GM21526 (cell line): ENCODE measurements at regions not wholly inside any gene's neighbourhood (a gene's known extent, or its start where the extent isn't known, plus 50 kb on each side); places are given as distances from the start of the nearest gene placed in this dataset.
"Not testable (repeated sequence)": the region's sequence is repeated elsewhere in the genome, so short reads cannot be mapped to it uniquely, and the experiment has no call there.

Experiments
- ATAC-seq: cut with Tn5 transposase; IDR thresholded peaks from one replicate; pipeline ENCODE4 v1.9.1; 2021; ENCODE audit warnings: moderate library complexity; ENCODE audit not compliant: unreplicated experiment, low FRiP score

DNA sequence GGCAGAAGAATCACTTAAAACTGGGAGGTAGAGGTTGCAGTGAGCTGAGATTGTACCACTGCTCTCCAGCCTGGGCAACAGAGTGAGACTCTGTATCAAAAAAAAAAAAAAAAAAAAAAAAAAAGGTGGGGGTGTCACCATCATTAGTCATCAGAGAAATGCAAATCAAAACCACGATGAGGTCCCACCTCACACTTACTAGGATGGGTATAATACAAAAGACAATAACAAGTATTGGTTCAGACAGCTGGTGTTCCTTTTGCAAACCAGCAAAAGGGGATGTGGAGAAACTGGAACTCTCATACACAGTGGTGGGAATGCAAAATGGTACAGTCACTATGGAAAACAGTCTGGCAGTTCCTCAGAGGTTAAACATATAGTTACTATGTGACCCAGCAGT is 78.7 kb upstream of the TSC22D2 start:
- ATAC-seq: no peak

DNA sequence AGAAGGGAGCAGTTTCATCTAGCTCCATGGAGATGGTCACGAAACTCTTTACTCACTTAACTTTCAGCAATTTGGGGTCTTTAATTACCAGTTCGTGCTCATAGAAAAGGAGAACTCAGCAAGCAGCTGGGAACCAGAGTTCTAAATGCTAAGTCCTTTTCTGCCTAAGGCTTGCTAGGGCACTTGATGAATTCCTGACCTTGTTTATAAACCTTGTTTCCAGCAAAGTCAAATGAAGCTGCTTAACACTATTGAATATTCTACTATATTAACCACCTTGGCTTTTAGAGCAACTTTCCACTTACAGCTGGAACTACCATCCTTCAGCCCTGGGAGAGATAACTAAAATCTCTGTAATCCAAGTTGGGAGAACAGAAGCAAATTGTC is 79.5 kb upstream of the TSC22D2 start:
- no peak for ATAC-seq

DNA sequence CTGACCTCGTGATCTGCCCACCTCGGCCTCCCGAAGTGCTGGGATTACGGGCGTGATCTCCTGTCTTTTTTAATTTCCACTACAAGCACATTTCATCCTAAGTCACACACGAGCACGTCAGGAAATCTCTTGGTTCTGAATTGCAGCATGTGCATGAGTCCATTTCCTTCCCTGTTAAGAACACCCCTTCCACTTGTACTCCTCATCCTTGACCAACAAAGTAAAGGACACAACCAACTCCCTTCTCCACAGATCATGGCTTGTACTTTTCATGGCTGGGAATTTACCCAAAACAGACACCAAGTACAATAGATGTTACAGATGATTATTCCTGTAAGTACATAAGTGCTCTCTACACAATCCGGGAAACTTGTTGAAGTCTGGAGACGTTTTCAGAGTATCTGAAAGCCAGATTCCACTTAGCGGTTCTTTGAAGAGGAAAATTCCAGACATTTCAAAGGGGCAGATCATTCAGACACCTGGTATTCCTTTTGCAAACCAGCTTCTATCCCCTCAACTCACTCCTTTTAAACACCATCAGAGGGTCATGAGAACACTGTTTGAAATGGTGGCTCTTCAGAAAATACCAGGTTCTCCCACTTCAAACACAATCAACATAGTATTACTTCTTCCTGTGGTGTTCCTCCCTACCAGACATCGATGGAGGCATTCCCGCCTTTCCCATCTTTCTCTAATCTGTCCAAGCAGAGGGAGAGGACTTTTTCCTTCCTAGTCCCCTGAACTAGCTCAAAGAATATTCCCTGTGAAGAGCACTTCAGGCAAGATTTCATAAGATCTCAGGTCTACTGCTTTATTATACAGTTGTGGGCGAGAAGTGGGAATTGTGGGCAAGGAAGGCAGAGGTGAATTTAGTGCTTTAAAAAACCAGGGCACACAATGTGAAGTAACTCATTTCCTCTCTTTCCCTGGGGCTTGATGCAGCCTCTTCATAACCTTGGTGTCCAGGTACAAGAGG is 80.1 kb upstream of the TSC22D2 start:
- no peak for ATAC-seq

DNA sequence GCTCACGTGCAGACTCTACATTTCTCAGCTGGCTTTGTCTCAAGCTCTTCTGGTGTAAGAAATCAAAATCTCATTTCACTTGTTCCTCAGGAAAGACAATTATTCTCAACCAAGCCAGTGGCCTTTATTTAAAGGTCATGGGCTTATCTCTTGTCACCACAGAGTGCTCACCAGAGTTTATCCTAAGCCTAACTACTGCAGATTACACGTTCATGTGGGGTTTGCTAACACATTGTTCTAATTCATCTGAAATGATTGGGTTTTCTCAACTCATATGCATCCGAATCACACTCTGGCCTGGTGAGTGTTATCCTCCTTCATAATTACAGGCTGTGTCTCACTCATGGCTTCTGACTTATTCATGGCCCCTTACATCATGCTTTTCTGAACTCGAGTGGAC is 83.3 kb upstream of the TSC22D2 start:
- no peak for ATAC-seq

DNA sequence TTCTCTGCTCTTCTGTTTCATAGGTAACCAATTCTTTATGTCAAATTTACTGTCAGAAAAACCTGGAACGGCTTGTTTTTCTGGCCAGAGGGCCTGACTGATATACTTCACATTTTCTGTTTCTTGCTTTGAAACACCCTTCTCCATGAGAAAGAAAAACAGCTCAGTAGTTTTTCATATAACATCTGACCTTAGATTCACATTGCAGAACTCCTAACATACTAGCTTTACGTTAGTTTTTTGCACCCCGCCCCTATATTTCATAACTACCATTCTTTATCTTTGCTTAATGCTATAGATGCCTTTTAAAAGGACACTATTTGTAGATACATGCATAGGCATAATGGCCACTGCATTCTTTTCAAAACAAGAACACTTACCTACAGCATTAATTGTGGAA is 83.9 kb upstream of the TSC22D2 start:
- no peak for ATAC-seq

DNA sequence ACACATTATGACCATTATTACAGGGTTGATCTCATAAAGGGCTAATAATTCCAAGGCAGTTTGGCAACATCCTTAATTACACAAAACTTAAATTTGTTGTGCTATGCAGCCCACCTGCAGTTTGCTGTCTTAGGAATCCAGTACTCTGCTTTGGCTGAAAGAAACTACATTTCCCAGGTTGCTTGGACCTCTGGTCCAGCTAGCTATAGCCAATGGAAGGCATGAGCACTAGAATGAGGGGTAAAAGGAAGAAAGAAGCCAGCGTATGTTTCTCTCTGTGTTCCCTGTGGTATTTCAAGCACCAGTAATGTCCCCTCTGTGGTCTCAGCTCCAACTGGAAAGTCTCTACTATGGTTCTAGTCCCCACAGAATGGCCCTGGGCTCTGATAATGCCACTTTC is 84.3 kb upstream of the TSC22D2 start:
- ATAC-seq: no peak

DNA sequence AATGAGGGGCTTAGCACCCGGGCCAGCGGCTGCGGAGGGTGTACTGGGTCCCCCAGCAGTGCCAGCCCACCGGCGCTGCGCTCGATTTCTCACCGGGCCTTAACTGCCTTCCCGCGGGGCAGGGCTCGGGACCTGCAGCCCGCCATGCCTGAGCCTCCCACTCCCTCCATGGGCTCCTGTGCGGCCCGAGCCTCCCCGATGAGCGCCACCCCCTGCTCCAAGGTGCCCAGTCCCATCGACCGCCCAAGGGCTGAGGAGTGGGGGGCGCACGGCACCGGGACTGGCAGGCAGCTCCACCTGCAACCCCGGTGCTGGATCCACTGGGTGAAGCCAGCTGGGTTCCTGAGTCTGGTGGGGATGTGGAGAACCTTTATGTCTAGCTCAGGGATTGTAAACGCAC is 85.0 kb upstream of the TSC22D2 start:
- ATAC-seq: not testable (repeated sequence)

DNA sequence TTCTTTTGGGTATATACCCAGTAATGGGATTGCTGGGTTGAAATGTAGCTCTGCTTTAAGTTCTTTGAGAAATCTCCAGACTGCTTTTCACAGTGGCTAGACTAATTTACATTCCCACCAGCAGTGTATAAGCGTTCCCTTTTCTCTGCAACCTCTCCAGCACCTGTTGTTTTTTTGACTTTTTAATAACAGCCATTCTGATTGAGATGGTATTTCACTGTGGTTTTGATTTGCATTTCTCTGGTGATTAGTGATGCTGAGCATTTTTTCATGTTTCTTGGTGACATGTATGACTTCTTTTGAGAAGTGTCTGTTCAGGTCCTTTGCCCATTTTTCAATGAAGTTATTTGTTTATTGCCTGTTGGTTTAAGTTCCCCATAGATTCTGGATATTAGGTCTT is 87.1 kb upstream of the TSC22D2 start:
- ATAC-seq: not testable (repeated sequence)

DNA sequence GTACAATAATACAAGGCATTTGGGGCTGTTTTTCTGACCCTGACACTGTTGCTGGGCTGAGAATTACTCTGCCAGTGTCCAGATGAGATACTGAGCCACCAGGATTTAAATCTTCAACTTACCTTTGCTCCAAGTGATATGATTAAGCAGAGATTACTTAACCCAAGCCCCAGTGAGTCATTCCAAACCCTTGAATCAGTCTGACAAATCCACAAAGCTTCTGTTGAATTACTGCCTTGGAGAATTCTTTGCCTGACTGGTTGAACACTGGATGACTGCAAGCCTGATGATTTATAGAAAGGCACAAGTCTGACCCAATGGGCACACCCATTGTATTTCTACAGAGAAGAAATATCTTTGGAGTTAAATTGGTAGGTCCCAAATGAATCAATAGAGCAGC is 88.2 kb upstream of the TSC22D2 start:
- ATAC-seq: no peak

DNA sequence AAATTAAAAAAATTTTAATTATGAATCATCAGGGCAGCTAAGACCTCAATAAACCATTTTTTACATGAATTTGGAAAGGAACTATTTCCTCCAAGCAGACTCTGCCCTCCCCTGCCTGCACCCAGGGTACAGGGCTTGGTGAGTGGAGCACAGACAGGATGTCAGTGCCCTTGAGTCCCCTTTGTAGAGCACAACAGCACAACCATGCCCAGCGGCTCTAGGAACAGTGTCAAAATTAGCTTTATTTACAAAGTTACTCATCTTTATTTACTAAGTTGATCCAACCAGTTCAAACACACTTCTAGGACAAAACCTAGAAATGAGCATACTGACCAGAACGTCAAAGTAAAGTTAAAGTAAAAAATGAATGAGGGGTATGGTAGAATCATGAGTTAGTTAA is 90.6 kb upstream of the TSC22D2 start:
- no peak for ATAC-seq

DNA sequence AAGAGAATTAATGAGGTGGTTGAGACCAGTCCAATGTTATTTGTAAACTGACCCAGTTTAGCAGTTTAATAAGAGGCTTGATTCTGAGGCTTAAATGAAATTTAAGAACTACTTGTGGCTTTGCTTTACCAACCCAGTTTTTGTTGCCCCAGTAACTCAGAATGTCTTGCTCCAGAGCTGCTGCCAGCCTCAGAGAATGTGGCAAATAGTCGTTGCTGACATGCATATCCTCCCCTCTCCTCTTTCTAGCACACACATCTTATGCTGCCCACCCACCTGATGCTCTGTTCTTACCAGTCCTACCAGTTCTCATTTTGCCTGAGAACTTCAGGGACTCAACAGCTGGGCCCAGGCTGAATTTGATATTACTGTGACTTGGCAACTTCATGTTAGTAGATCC is 92.4 kb upstream of the TSC22D2 start:
- no peak for ATAC-seq

DNA sequence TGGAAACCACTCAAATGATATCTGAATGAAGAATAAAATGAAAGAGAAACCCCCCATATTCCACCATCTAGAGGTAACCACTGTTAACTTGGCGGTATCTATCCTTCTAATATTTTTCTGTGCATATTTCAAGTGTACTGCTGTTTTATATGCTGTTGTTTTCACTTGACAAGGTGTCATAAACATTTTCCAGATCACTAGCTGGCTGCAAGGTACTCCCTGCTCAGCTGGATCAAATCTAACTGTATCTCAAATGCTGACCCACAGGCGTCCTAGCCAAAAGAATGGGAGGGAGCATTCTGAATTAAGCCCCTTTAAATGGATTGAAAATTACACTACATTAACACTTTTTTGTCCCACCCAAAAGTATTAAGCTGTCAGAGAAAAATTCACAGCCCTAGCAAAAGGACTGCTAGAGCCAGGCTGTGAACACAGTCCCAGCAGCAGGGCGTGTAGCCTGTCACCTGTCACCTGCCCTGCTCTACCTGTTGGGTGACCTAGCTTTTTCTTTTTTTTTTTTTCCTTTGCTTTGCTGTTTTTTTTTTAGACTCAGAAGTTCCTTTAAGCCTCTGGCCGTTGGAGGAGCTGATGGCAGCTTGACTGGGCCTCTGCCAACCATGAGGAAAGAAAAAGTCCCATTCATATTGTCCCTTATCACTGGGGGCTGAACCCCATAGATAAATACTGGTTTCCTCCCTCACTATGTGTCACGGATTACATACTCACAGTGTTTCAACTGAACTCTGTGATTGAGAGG is 93.7 kb upstream of the TSC22D2 start:
- no peak for ATAC-seq

DNA sequence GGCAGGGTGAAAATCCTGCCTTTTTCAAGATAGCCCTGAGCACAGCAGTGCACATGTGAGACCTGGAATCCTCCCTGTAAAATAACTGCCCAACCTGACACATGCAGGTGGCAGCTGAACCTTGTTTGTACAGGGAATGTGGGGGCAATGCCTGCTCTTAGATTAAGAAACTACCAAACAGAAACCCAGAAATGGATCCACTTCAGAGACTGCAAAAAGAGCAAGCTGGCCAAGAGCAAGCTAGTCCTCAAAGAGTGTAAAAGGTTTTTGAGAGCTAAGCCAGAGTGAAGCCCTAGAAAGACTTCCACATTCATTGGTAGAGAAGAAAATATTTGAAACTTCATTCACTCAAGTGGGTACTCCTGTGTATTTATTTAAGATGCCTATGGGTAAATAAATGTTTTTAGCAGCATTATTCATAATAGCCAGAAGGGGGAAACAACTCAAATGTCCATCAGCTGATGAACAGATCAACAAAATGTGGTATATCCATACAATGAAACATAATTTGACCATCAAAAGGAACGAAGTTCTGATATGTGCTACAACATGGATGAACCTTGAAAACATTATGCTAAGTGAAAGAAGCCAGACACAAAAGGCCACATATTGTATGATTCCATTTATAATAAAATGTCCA is 96.0 kb upstream of the TSC22D2 start:
- no peak for ATAC-seq

DNA sequence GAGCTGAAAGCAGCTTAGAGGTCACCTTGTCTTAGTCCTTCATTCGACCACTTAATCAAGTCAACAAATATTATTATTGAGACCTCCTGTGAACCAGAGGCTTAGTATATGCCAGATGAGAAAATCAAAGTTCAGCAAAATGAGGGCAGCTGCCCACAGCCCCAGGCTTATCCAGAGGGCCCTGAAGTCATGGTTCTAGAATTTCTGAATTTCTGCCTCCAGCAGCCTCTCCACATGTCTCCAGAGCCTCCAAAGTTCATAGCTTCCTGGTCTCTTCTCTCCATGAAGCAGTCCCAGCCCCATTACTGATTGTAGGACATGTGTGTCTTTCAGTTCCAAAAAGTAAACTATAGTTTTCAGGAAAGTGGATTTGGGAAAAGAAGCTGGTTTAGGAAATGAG is 96.9 kb upstream of the TSC22D2 start:
- ATAC-seq: no peak

DNA sequence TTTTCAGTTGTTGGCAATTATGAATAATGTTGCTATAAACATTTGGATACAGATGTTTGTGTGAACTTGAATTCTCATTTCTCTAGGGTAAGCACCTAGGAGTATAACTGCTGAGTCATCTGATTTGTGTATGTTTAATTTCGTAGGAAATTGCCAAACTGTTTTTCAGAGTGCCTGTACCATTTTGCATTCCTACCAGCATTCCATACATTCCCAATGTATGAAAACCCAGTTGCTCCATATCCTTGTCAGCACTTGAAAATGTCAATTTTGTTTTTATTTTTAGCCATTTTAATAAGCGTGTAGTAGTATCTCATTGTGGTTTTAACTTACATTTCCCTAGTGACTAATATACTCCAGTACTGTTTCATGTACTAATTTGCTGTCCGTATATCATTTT is 98.5 kb upstream of the TSC22D2 start:
- no peak for ATAC-seq

DNA sequence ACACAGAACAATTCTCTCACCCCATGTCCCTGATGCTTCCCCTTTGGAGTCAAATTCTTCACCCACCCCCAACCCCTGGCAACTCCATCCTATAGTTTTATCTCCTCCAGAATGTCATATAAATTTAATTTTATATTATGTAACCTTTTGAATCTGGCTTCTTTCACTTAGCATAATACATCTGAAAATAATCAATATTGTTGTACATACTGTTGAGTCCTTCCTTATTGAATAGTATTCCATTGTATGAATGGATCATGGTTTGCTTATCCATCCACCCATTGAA is 98.9 kb upstream of the TSC22D2 start:
- no peak for ATAC-seq

DNA sequence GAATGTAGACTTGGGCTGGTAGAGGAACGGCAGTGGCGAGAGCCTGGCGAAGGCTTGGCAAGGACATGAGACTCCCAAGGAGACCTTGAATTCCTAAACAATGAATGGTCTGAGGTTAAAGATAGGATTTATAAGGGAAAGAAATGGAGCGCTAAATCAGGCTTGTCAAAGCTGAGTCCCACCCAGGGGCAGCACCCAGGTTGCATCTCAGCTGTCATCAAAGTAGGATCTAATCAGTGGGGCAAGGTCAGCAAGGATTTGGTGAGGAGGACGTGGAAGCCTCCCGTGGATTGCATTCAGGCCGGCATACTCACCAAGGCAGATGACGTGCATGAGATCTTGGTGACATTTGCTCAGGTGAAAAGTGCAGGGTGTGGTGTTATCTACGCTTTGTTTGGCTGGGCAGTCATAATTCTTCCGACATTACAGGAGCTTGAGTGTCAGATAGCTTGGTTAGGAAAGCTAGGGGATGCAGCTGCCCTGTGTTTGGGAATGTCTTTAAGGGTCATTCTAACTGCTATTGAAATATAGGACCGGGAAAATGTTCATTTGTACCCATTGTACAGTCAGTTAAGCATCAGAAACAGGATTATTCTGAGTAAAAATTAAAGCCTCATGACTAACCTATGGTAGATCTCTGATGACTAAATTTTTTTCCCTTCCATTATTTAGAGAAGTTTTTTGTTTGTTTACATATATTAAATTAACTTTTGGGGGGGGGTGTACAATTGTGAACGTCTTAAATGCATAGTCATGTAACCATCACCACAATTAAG is 99.4 kb upstream of the TSC22D2 start:
- ATAC-seq: no peak

DNA sequence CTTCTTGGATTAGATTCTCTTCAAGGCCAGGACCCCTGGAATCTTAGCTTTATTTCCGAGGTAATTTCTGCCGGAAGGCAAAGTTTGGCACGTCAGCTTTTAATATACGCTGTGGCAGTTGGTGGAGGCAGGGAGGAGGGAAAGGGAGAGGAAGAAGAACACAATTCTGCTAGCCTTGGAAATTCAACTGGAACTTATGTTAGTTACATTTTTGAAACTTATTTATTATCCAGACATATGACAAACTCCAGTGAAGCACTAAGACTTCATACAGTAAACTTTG is 100.1 kb upstream of the TSC22D2 start:
- ATAC-seq: no peak

DNA sequence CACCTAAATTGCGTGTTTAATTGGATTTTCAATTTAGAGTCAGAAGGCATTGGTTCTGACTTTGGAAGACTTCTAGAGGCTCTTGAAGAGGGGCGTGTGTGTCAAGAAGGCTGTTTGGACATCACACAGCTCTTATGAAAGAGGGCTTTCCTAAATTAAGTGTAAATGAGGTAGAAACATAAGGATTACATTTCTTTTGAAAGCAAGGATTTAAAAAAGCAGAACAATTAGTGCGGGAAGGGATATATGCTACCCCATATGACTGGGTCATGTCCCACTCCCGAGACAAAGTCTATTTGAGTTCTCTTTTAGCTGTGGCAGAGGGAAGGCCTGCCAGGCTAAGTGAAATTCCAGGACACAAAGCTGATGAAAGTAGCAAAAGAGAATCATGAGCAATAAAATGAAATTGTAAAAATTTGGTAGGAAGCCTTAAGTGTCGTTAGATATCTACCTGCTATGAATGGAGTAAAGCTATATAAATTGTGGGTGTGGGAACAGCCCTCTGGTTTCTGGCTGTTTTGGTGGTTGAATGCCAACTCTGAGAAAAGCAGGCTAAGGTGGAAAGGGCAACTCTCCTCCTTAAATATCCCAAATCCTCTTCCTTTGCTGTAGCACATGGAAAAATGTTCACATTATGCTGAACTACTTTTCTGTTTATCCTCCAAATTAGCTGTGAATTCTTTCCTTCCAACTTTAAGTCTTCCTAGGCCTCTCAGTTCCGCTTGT is 100.6 kb upstream of the TSC22D2 start:
- ATAC-seq: no peak

DNA sequence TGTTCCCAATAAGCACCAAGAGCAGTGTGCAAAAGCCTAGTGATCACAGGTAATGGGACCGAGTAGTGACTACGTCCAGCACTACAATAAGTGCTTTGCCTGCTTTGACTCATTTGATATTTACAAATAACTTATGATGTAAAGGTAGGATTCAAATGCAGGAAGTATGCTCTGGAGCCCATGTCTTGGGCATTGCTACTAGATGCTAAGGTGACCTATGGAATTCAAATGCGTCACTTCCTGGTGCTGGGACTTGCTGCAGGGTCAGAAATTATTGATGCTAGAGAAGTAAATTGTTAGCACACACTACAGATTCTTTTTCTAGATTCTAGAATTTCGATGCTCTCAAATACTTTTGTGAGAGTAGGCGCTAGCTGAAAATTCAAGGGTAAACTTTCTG is 101.2 kb upstream of the TSC22D2 start:
- ATAC-seq: no peak
